ENCODE measurements at regions not wholly inside any gene's neighbourhood (a gene's known extent, or its start where the extent isn't known, plus 50 kb on each side); places are given as distances from the start of the nearest gene placed in this dataset.

GRCh38 chr5:8613078-8613685 is 744.2 kb downstream of the MTRR start:
- H3K36me3 ChIP-seq: no peaks in the 10 kb centered on the region
- no peak for DNase-seq (ENCODE audit: extremely low spot score in 2 of 2)
- no peak for TF ChIP-seq POLR2A (IDR thresholded peaks at IDR 0.05)
- TF ChIP-seq POLR2AphosphoS5 (IDR thresholded peaks at IDR 0.05; ENCODE audit: insufficient read depth in 1 of 2, low read depth in 1 of 2): no peak
- no peak for TF ChIP-seq CTCF (IDR thresholded peaks at IDR 0.05)
- intact Hi-C loops (cut with DNase I): no loop called here
- H3K9me3 ChIP-seq: no peaks in the 10 kb centered on the region
- H3K4me3 ChIP-seq: no peak overlapping the region
- H3K4me1 ChIP-seq: no peaks in the 10 kb centered on the region
- H3K27me3 ChIP-seq: no peaks in the 10 kb centered on the region
- no peak overlapping the region for H3K27ac ChIP-seq

GRCh38 chr5:8615142-8615858 is 746.4 kb downstream of the MTRR start:
- no peaks in the 10 kb centered on the region for H3K9me3 ChIP-seq
- DNase-seq (ENCODE audit: extremely low spot score in 2 of 2): no peak
- H3K36me3 ChIP-seq: no peaks in the 10 kb centered on the region
- H3K27ac ChIP-seq: no peak overlapping the region
- intact Hi-C loops (cut with DNase I): no loop called here
- H3K4me1 ChIP-seq: no peaks in the 10 kb centered on the region
- no peaks in the 10 kb centered on the region for H3K27me3 ChIP-seq
- H3K4me3 ChIP-seq: no peak overlapping the region
- no peak for TF ChIP-seq POLR2AphosphoS5 (IDR thresholded peaks at IDR 0.05; ENCODE audit: insufficient read depth in 1 of 2, low read depth in 1 of 2)
- no peak for TF ChIP-seq CTCF (IDR thresholded peaks at IDR 0.05)
- TF ChIP-seq POLR2A (IDR thresholded peaks at IDR 0.05): no peak

GRCh38 chr5:8628521-8628920 is 759.6 kb downstream of the MTRR start:
- TF ChIP-seq POLR2AphosphoS5 (IDR thresholded peaks at IDR 0.05; ENCODE audit: insufficient read depth in 1 of 2, low read depth in 1 of 2) (no peak), CTCF (IDR thresholded peaks at IDR 0.05) (no peak), POLR2A (IDR thresholded peaks at IDR 0.05) (no peak)
- intact Hi-C loops (cut with DNase I): no loop called here
- Histone ChIP-seq H3K27me3 (no peaks in the 10 kb centered on the region), H3K9me3 (no peaks in the 10 kb centered on the region), H3K4me3 (no peak overlapping the region), H3K4me1 (no peaks in the 10 kb centered on the region), H3K27ac (no peak overlapping the region), H3K36me3 (no peaks in the 10 kb centered on the region)
- DNase-seq (ENCODE audit: extremely low spot score in 2 of 2): no peak

- no peak for DNase-seq (ENCODE audit: extremely low spot score in 2 of 2)
- TF ChIP-seq CTCF (IDR thresholded peaks at IDR 0.05) (no peak), POLR2A (IDR thresholded peaks at IDR 0.05) (no peak), POLR2AphosphoS5 (IDR thresholded peaks at IDR 0.05; ENCODE audit: insufficient read depth in 1 of 2, low read depth in 1 of 2) (no peak)
- H3K36me3 ChIP-seq: no peaks in the 10 kb centered on the region
- H3K27me3 ChIP-seq: no peaks in the 10 kb centered on the region
- no peaks in the 10 kb centered on the region for H3K4me1 ChIP-seq
- H3K27ac ChIP-seq: no peak overlapping the region
- H3K4me3 ChIP-seq: no peak overlapping the region
- intact Hi-C loops (cut with DNase I): no loop called here
- H3K9me3 ChIP-seq: no peaks in the 10 kb centered on the region
These were observed 764.3 kb downstream of the MTRR start for GRCh38 chr5:8633259-8633658.

GRCh38 chr5:8633696-8634095 is 764.7 kb downstream of the MTRR start:
- no peaks in the 10 kb centered on the region for H3K36me3 ChIP-seq
- no peaks in the 10 kb centered on the region for H3K4me1 ChIP-seq
- no peak overlapping the region for H3K27ac ChIP-seq
- no peaks in the 10 kb centered on the region for H3K9me3 ChIP-seq
- no peaks in the 10 kb centered on the region for H3K27me3 ChIP-seq
- DNase-seq (ENCODE audit: extremely low spot score in 2 of 2): no peak
- no peak overlapping the region for H3K4me3 ChIP-seq
- intact Hi-C loops (cut with DNase I): no loop called here
- TF ChIP-seq POLR2AphosphoS5 (IDR thresholded peaks at IDR 0.05; ENCODE audit: insufficient read depth in 1 of 2, low read depth in 1 of 2) (no peak), POLR2A (IDR thresholded peaks at IDR 0.05) (no peak), CTCF (IDR thresholded peaks at IDR 0.05) (no peak)
